NCI-H146 (cell line): ENCODE measurements at regions not wholly inside any gene's neighbourhood (a gene's known extent, or its start where the extent isn't known, plus 50 kb on each side); places are given as distances from the start of the nearest gene placed in this dataset.

ENCODE experiments used
- DNase-seq: peaks from one replicate; lab custom pipeline; 2025; lab: John Stamatoyannopoulos, UW

DNA sequence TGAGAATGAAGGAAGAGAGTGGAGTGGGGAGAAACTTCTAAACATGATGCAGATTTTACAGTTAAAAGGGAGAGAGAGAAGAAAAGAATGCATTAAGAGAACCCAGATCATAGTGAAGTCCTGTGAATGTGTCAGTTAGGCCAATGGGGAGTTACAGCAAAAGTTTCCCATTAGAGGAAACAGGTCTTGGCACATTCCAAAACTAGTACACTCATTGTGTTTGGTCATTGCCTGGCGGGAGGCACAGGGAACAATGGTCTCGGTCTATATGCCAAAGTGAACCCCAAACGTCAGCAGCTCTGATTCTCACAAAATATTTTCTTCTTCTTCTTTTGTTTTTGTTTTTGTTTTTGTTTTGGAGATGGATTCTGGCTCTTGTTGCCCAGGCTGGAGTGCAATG, 284.5 kb upstream of the CTSO start:
- DNase-seq = no peak

DNA sequence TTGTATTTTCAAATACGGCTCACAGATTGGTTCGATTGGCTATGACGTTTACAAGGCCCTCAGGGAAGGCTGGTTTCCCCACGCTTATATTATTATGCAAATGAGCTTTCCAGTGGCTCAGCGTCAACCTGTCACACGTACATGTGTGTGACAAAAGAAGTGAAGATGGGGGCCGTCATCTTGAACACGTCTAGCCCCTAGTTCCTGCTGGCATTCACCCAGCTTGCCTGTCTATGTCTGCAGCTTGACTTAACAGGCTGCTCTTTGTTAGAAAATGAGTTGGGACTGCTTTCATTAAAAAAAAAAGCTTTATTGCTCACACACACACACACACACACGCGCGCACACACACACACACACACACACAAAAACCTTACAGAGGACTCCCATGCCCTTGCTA, 283.6 kb upstream of the CTSO start:
- no peak for DNase-seq

DNA sequence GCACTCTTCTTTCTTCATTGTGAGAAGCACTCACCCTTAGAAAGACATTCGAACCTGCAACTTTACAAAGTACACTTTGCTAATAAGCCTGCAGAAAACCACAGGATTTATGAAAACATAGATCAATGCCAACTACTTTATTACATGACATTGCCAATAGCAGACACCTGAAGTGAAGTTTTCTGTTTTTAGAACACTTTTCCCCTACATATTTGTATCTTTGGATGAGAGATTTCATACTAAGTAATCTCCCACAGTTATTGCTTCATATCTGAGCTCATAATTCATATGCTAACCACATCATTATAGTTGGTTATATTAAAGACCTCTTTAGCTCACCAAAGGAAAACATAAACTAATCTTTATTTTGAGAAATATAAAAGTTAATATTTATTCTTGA, 276.5 kb upstream of the CTSO start:
- DNase-seq = no peak

GRCh38 chr4:156228676-156229075, 275.0 kb upstream of the CTSO start:
- DNase-seq = no peak

DNA sequence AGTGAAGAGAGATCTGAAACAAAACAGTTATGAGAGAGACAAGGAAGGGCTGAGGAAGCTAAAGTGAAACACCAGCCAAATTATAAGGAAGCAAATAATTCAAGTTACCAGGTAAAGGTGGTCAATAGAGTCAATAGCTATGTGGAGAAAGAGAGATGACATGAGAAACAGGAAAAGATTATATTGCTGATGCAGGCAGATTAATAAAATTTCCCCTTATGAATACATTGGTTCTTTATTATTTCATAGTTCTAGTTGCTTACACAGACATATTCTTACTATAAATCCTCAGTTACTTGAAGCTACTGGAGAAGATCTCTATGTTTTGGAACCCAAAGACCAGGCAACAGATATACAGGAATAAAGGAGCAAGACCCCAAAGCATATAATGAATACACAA, 273.7 kb upstream of the CTSO start:
- DNase-seq = no peak

GRCh38 chr4:156223985-156224384, 270.3 kb upstream of the CTSO start:
- no peak for DNase-seq

- DNase-seq = no peak
Observed at GRCh38 chr4:156217236-156217635, 263.6 kb upstream of the CTSO start.

DNA sequence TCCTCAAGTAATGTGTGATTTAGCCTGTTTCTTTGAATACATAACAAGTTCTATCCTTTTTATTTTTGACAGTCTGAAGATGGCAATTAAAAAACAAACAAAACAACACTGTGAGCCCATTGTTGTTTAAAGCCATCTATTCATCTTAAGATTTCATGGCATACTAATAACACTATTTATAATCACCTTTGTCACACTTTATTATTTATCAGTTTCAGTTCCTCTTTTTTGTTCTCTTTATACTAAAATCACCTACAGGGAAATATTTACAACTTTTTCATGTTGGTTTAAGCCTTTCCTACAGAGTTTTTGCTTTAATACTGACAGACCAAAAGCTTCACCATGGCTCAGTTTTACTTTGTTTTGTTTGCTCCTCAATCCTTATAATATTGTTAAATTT, 247.4 kb upstream of the CTSO start:
- no peak for DNase-seq

DNA sequence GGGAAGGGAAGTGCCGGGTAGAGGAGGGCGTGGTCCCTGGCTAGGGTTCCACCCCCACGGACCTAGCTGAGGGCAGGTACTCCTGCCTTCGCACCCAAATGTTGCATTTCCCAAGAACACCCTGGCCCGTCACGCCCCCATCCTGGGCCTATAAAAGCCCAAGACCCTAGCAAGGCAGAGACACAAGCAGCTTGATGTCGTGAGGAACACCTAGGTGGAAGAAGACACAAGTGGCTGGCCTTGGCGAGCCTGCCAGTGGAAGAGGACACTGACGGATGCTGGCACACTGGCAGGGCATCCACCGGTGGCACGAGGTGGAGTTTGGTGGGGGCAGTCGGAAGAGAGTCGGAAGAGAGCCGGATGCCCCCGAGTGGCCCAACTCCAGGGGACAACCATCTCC, 244.8 kb upstream of the CTSO start:
- no peak for DNase-seq

DNA sequence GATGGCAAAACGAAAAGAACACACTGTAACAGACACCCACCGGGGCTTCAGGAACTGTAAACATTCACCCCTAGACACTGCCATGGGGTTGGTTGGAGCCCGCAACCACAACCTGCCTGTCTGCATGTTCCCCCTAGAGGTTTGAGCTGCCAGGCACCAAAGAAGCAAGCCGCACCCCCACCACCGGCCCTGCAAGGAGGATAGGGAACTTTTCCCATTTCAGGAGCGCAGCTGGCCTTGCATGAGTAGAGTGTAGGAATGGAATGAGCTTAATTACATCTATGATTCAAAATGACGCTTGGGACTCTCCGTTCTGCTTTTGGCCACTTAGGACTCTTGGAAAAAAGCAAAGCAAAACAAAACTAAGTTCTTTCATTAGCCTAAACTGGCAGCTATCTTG, 243.6 kb upstream of the CTSO start:
- no peak for DNase-seq

- DNase-seq = no peak
Observed at GRCh38 chr4:156196722-156197121, 243.1 kb upstream of the CTSO start.

DNA sequence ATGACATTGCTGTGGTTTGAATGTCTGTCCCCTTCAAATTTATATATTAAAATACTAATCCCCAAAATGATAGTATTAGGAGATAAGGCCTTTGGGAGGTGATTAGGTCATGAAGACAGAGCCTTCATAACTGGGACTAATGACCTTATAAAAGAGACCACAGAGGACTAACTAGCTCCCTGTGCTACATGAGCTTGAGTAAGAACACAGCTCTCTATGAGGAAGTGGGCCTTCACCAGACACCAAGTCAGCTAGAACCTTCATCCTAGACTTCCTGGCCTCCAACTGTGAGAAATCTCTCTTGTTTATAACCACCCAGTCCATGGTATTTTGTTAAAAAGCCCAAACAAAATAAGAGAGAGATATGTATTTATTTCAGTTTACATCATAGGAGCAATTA, 242.2 kb upstream of the CTSO start:
- no peak for DNase-seq

DNA sequence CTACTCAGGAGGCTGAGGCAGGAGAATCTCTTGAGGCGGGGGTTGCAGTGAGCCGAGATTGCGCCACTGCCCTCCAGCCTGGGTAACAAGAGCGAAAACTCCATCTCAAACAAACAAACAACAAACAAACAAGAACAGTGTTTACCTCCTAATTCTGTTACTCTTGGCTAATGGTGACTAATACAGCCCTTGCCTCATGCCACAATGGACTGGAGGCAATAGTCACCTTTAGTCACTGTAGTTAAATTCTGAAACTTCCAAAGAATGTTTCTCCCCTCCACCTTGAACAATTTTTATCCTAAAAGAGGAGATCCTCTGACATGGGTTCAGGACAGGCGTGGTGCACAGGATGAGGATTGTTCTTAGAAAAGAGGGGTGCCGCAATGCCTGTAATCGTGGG, 241.2 kb upstream of the CTSO start:
- no peak for DNase-seq

- DNase-seq = no peak
Observed at GRCh38 chr4:156193800-156194199, 240.1 kb upstream of the CTSO start.

GRCh38 chr4:156193106-156193505, 239.4 kb upstream of the CTSO start:
- DNase-seq = no peak

- no peak for DNase-seq
Observed at GRCh38 chr4:156192033-156192432, 238.4 kb upstream of the CTSO start.

- no peak for DNase-seq
Observed at GRCh38 chr4:156191044-156191781, 237.5 kb upstream of the CTSO start.

DNA sequence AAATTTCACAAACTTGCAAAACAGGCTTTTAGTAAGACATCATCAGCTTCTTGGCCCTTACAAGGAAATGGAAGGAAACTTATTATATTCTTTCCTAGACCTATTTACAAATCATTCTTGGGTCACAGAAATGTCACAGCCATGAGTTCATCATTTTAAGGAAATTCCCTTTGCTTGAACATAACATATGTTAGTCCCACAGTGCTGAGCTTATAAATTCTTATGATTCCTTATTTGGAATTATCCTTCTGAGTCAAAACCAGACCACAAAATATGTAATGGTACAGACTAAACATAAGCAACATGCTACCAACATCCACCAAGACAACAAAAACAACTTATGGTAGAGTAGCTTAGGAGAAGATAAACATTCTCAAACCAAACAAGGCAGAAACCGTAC, 236.9 kb upstream of the CTSO start:
- no peak for DNase-seq

- no peak for DNase-seq
Observed at GRCh38 chr4:156188596-156188995, 234.9 kb upstream of the CTSO start.

DNA sequence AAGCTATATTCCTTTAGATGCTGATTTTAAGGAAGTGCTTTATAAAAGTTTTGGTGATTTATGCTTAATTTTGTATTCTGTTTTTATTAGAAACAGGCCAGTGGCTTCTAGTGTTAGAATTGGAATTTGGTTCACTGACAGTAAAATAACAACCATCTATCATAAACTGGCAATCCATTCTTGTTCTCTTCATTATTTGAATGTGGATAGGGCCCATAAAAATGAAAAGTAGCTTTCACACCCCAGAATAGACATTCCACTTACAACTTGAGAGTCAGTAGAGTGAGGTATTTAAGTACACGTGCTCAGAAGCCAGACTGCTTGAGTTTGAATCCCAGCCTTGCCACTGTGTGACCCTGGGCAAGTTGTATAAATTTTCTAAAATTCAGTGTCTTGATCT, 232.4 kb upstream of the CTSO start:
- no peak for DNase-seq

- no peak for DNase-seq
Observed at GRCh38 chr4:156185514-156186055, 231.9 kb upstream of the CTSO start.

DNA sequence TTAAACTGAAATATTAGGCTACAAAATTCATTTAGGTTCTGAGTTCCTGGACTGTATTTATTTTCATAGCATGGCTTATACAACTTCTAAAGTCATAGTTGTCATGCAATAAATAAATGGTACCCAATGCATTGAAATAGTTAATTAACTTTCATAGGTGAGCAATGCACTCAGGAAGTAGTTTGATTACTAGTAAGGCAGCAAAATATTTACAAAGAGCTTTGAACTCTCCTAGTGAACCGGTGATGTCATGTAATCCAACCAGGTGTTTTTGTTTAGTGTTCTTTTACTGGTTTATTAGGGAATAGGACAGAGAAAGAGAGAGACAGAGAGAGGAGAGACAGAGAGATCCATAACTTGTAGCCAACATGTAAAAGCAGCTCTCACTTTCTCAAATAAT, 228.6 kb upstream of the CTSO start:
- no peak for DNase-seq

DNA sequence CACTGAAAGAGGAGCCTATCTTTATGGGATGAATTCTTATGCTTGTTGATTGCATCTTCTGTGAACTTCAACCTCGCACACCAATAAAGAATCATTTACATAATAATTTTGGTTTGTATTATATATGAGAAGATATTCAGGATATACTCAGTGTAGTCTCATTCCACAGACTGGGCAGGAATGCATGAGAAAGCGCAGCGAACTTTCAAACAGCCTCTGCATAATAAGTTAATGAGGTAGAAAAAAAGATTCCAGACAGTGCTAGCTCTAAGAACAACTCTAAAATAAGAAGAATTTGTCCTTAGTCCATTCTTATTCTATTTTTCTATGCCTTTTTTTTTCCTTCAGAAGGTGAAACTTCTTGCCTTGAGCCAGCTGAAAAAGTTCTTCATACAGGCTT, 224.3 kb upstream of the CTSO start:
- no peak for DNase-seq

DNA sequence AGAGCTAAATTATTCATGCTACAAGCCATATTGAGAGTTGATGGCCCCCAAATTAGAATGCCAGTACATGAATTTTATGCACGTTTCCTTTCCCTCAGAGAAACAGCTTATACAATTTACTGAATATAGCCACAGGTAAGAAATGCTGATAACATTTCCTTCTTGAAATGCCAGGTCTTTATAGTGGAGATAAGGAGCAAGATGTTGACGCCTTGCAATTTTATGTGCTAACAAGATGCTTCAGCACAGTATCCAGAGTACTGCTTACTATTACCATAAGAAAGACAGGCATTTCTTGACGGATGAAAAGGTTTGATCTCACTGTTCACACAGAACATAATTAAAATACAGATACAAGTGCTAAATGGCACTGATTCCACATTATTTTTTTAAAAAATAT, 223.2 kb upstream of the CTSO start:
- DNase-seq = no peak
